Neural cell (in vitro differentiated cells): ENCODE measurements at regions not wholly inside any gene's neighbourhood (a gene's known extent, or its start where the extent isn't known, plus 50 kb on each side); places are given as distances from the start of the nearest gene placed in this dataset.

ENCODE experiments used
- EP300 ChIP-seq: fragments of 450-650 bp; conservative IDR thresholded peaks from 2 replicates; pipeline ENCODE4 v1.6.1; 2014; ENCODE audit warnings: antibody characterized with exemption, mild to moderate bottlenecking, moderate library complexity; ENCODE audit not compliant: poor library complexity, severe bottlenecking
- SMC3 ChIP-seq: fragments of 450-650 bp; conservative IDR thresholded peaks from 2 replicates; pipeline ENCODE4 v1.6.1; 2014; ENCODE audit warnings: antibody characterized with exemption, mild to moderate bottlenecking, moderate library complexity; ENCODE audit not compliant: poor library complexity
- TF ChIP-seq, protein P1 (sequence below): fragments of 450-650 bp; IDR thresholded peaks from 2 replicates; pipeline ENCODE4 v1.5.1; 2014; ENCODE audit warnings: antibody characterized with exemption, mild to moderate bottlenecking, moderate library complexity; ENCODE audit not compliant: poor library complexity, severe bottlenecking

DNA sequence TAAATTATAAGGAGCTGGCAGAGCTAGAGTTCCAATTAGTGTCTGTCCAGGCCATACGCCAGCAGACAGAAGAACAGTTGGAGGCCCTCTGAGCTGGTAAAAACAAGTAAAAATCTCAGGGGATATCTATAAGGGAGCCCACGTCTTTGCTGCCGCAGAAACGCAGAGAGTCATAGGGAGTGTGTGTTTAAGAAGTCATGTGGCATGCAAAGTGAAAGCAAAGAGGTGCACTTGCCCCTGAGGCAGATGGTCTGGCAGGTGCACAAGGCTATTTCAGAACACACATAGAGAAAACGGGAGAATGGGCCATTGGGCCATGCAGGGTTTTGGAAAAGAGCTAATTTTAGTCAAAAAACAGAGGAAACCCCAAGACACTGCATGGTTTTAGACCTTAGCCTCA, 92.7 kb downstream of the NAP1L3 start:
- TF ChIP-seq EP300 = no peak
- TF ChIP-seq, protein P1, sequence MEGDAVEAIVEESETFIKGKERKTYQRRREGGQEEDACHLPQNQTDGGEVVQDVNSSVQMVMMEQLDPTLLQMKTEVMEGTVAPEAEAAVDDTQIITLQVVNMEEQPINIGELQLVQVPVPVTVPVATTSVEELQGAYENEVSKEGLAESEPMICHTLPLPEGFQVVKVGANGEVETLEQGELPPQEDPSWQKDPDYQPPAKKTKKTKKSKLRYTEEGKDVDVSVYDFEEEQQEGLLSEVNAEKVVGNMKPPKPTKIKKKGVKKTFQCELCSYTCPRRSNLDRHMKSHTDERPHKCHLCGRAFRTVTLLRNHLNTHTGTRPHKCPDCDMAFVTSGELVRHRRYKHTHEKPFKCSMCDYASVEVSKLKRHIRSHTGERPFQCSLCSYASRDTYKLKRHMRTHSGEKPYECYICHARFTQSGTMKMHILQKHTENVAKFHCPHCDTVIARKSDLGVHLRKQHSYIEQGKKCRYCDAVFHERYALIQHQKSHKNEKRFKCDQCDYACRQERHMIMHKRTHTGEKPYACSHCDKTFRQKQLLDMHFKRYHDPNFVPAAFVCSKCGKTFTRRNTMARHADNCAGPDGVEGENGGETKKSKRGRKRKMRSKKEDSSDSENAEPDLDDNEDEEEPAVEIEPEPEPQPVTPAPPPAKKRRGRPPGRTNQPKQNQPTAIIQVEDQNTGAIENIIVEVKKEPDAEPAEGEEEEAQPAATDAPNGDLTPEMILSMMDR = no peak
- TF ChIP-seq SMC3 = no peak
